ENCODE measurements at regions not wholly inside any gene's neighbourhood (a gene's known extent, or its start where the extent isn't known, plus 50 kb on each side); places are given as distances from the start of the nearest gene placed in this dataset.

DNA sequence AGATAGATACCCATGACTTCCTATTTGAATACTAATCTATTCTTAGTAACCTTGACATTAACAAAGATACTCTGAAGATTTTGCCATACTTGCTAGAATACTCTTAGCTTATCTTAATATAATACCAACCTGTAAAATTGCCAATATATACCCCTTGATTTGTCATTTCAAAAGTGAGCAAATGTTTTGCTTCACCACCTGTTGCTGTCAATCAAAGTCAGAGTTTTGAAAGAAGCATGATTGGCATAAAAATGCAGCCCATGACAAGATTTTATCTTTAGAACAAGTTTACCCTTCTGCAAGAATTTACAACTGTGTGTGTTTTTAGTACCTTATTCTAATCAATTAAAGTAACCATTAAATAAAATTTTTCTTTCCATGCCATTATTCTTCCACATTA, 236.2 kb downstream of the TBX18 start (continued):
- TF ChIP-seq, protein P1, sequence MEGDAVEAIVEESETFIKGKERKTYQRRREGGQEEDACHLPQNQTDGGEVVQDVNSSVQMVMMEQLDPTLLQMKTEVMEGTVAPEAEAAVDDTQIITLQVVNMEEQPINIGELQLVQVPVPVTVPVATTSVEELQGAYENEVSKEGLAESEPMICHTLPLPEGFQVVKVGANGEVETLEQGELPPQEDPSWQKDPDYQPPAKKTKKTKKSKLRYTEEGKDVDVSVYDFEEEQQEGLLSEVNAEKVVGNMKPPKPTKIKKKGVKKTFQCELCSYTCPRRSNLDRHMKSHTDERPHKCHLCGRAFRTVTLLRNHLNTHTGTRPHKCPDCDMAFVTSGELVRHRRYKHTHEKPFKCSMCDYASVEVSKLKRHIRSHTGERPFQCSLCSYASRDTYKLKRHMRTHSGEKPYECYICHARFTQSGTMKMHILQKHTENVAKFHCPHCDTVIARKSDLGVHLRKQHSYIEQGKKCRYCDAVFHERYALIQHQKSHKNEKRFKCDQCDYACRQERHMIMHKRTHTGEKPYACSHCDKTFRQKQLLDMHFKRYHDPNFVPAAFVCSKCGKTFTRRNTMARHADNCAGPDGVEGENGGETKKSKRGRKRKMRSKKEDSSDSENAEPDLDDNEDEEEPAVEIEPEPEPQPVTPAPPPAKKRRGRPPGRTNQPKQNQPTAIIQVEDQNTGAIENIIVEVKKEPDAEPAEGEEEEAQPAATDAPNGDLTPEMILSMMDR (IDR thresholded peaks at IDR 0.05): no peak
- TF ChIP-seq RFX5 (IDR thresholded peaks at IDR 0.05; ENCODE audit: low read length) (no peak), TAF1 (IDR thresholded peaks at IDR 0.05; ENCODE audit: borderline replicate concordance, low read depth, low read length) (no peak), GATA2 (CRISPR knock-in tag; IDR thresholded peaks at IDR 0.05) (no peak)
- TF ChIP-seq, protein P2, sequence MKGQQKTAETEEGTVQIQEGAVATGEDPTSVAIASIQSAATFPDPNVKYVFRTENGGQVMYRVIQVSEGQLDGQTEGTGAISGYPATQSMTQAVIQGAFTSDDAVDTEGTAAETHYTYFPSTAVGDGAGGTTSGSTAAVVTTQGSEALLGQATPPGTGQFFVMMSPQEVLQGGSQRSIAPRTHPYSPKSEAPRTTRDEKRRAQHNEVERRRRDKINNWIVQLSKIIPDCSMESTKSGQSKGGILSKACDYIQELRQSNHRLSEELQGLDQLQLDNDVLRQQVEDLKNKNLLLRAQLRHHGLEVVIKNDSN (IDR thresholded peaks at IDR 0.05; ENCODE audit: borderline replicate concordance, low read depth): no peak

DNA sequence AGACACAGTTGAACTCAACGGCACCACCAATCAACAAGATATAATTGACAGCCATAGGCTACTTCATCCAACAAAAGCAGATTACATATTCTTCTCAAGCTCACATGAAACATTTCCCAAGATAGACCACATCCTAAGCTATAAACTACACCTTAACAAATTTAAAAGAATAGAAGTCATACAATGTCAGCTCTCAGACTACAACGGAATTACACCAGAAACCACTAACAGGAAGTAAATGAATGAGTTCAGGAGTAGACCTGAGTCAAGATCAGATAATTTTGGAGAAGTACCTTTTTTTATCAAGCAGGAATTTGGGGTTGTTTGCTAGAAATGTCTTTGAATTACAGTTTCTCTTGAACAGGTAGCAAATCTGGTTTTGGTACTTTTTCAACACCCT, 237.8 kb downstream of the TBX18 start:
- no peak overlapping the region for H3K9ac ChIP-seq
- H3K4me2 ChIP-seq: no peak overlapping the region
- no peak overlapping the region for H3K4me3 ChIP-seq (ENCODE audit: low read depth in 2 of 2, low read length in 1 of 2)
- H4K20me1 ChIP-seq (ENCODE audit: insufficient read depth): no peaks in the 10 kb centered on the region
- ChIA-PET POLR2A (no interaction called here), CTCF (interaction anchor here (0.7 kb wide), 1 partner anchor 13 kb away, joined by 3 read pairs; no protein-coding TSS in a partner anchor)
- no peaks in the 10 kb centered on the region for H3K27me3 ChIP-seq (ENCODE audit: insufficient read depth)
- no peak for TF ChIP-seq TEAD4 (IDR thresholded peaks at IDR 0.05; ENCODE audit: borderline replicate concordance, insufficient read depth)
- no peak for TF ChIP-seq TAF1 (IDR thresholded peaks at IDR 0.05; ENCODE audit: borderline replicate concordance, low read depth, low read length)
- no peak for TF ChIP-seq YY1 (IDR thresholded peaks at IDR 0.05; ENCODE audit: low read depth)
- TF ChIP-seq GABPA (IDR thresholded peaks at IDR 0.05; ENCODE audit: low read depth): no peak
- no peak for TF ChIP-seq RAD21 (IDR thresholded peaks at IDR 0.05; ENCODE audit: low read length)
- TF ChIP-seq POLR2AphosphoS5 (IDR thresholded peaks at IDR 0.05; ENCODE audit: low read depth, low read length): no peak
- TF ChIP-seq, protein P3, sequence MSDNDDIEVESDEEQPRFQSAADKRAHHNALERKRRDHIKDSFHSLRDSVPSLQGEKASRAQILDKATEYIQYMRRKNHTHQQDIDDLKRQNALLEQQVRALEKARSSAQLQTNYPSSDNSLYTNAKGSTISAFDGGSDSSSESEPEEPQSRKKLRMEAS (IDR thresholded peaks at IDR 0.05; ENCODE audit: low read depth): no peak
- TF ChIP-seq, protein P4, sequence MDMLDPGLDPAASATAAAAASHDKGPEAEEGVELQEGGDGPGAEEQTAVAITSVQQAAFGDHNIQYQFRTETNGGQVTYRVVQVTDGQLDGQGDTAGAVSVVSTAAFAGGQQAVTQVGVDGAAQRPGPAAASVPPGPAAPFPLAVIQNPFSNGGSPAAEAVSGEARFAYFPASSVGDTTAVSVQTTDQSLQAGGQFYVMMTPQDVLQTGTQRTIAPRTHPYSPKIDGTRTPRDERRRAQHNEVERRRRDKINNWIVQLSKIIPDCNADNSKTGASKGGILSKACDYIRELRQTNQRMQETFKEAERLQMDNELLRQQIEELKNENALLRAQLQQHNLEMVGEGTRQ (IDR thresholded peaks at IDR 0.05; ENCODE audit: borderline replicate concordance, low read depth, low read length): no peak
- no peak for TF ChIP-seq TCF12 (IDR thresholded peaks at IDR 0.05)
- no peak for TF ChIP-seq FOSL2 (IDR thresholded peaks at IDR 0.05; ENCODE audit: borderline replicate concordance, low read depth)
- TF ChIP-seq, protein P5, sequence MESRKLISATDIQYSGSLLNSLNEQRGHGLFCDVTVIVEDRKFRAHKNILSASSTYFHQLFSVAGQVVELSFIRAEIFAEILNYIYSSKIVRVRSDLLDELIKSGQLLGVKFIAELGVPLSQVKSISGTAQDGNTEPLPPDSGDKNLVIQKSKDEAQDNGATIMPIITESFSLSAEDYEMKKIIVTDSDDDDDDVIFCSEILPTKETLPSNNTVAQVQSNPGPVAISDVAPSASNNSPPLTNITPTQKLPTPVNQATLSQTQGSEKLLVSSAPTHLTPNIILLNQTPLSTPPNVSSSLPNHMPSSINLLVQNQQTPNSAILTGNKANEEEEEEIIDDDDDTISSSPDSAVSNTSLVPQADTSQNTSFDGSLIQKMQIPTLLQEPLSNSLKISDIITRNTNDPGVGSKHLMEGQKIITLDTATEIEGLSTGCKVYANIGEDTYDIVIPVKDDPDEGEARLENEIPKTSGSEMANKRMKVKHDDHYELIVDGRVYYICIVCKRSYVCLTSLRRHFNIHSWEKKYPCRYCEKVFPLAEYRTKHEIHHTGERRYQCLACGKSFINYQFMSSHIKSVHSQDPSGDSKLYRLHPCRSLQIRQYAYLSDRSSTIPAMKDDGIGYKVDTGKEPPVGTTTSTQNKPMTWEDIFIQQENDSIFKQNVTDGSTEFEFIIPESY (IDR thresholded peaks at IDR 0.05; ENCODE audit: borderline replicate concordance, low read depth): no peak
- no peak for TF ChIP-seq NRF1 (IDR thresholded peaks at IDR 0.05; ENCODE audit: low read depth, low read length)
- TF ChIP-seq SMC3 (IDR thresholded peaks at IDR 0.05; ENCODE audit: low read depth, low read length): no peak
- TF ChIP-seq, protein P6, sequence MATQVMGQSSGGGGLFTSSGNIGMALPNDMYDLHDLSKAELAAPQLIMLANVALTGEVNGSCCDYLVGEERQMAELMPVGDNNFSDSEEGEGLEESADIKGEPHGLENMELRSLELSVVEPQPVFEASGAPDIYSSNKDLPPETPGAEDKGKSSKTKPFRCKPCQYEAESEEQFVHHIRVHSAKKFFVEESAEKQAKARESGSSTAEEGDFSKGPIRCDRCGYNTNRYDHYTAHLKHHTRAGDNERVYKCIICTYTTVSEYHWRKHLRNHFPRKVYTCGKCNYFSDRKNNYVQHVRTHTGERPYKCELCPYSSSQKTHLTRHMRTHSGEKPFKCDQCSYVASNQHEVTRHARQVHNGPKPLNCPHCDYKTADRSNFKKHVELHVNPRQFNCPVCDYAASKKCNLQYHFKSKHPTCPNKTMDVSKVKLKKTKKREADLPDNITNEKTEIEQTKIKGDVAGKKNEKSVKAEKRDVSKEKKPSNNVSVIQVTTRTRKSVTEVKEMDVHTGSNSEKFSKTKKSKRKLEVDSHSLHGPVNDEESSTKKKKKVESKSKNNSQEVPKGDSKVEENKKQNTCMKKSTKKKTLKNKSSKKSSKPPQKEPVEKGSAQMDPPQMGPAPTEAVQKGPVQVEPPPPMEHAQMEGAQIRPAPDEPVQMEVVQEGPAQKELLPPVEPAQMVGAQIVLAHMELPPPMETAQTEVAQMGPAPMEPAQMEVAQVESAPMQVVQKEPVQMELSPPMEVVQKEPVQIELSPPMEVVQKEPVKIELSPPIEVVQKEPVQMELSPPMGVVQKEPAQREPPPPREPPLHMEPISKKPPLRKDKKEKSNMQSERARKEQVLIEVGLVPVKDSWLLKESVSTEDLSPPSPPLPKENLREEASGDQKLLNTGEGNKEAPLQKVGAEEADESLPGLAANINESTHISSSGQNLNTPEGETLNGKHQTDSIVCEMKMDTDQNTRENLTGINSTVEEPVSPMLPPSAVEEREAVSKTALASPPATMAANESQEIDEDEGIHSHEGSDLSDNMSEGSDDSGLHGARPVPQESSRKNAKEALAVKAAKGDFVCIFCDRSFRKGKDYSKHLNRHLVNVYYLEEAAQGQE (IDR thresholded peaks at IDR 0.05; ENCODE audit: low read depth, low read length): no peak
- no peak for DNase-seq
- H3K9me3 ChIP-seq: no peaks in the 10 kb centered on the region
- no peaks in the 10 kb centered on the region for H3F3A ChIP-seq (replicated peaks; ENCODE audit: insufficient read depth)
- no peak overlapping the region for H2AFZ ChIP-seq (ENCODE audit: low read depth)
- no peak overlapping the region for H3K27ac ChIP-seq (ENCODE audit: low read depth in 2 of 2, low read length in 1 of 2)
- 0 out of 4 replicates have a peak, but pooled peaks cover 0 to 4% of the 10 kb centered on the region in 2 experiments for H3K4me1 ChIP-seq (ENCODE audit: control insufficient read depth in 1 of 2, insufficient read depth in 2 of 2, low read depth in 1 of 2, low read length in 1 of 2)
- no peaks in the 10 kb centered on the region for H3K36me3 ChIP-seq (replicated peaks in 1 of 2; ENCODE audit: control insufficient read depth in 1 of 2, insufficient read depth in 2 of 2, low read length in 1 of 2)
- H3K79me2 ChIP-seq (ENCODE audit: insufficient read depth): no peaks in the 10 kb centered on the region
- no peaks in the 10 kb centered on the region for H3K9me2 ChIP-seq
- 76% methylated on average over 2 of the region's 2 CpGs for WGBS (ENCODE audit: low lambda C conversion rate)
